ENCODE measurements at regions not wholly inside any gene's neighbourhood (a gene's known extent, or its start where the extent isn't known, plus 50 kb on each side); places are given as distances from the start of the nearest gene placed in this dataset.

DNA sequence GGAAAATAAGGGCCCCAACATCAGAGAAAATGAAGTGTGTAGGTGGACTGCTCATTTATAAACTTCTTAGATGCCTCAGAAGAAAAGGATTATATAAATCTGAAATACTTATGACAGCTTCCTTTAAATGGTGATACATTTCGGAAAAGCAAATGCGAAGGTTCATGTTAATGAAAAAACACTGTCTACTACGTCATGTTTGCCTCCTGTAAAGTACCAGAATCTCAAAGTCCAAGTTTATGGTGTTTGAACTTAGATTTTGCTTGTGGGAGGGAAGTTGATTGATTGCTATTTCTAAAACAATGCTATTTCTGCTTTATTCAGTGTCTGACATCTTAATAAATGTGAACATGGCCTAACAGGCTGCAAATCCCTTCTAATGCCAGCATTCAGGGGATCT, 514.6 kb downstream of the ZNF608 start:
- Histone ChIP-seq H3K9ac (ENCODE audit: control insufficient read depth, extremely low read depth, insufficient read depth, low read length) (no peak overlapping the region), H2AFZ (ENCODE audit: control insufficient read depth, low read length) (no peak overlapping the region), H3K4me3 (ENCODE audit: control insufficient read depth in 2 of 3, extremely low read depth in 1 of 3, insufficient read depth in 2 of 3, low read depth in 1 of 3, low read length in 3 of 3) (no peak overlapping the region), H3K36me3 (ENCODE audit: control insufficient read depth in 2 of 2, extremely low read depth in 1 of 2, insufficient read depth in 2 of 2, low read length in 2 of 2) (no peaks in the 10 kb centered on the region), H3K27me3 (ENCODE audit: control insufficient read depth, extremely low read depth, insufficient read depth, low read length) (no peaks in the 10 kb centered on the region), H3K9me1 (ENCODE audit: control insufficient read depth, extremely low read depth, insufficient read depth, low read length) (no peaks in the 10 kb centered on the region), H3K4me2 (ENCODE audit: control insufficient read depth, extremely low read depth, insufficient read depth, low read depth, low read length) (no peak overlapping the region), H3K79me2 (ENCODE audit: control insufficient read depth, insufficient read depth, low read length) (no peaks in the 10 kb centered on the region), H4K20me1 (ENCODE audit: control insufficient read depth, extremely low read depth, insufficient read depth, low read length) (no peaks in the 10 kb centered on the region), H3K27ac (ENCODE audit: control insufficient read depth, insufficient read depth, low read length) (no peak overlapping the region), H3K4me1 (ENCODE audit: control insufficient read depth, extremely low read depth, insufficient read depth, low read length) (no peaks in the 10 kb centered on the region), H3K9me3 (ENCODE audit: control insufficient read depth, low read depth, low read length) (no peaks in the 10 kb centered on the region)
- dilution Hi-C loops (cut with MboI; ENCODE audit: extremely low pct_ligation_motif_present, low sequenced_read_pairs): no loop called here
- FAIRE-seq: no peak
- no peak for TF ChIP-seq EZH2 (IDR thresholded peaks at IDR 0.05; ENCODE audit: low read length)
- TF ChIP-seq, protein P1, sequence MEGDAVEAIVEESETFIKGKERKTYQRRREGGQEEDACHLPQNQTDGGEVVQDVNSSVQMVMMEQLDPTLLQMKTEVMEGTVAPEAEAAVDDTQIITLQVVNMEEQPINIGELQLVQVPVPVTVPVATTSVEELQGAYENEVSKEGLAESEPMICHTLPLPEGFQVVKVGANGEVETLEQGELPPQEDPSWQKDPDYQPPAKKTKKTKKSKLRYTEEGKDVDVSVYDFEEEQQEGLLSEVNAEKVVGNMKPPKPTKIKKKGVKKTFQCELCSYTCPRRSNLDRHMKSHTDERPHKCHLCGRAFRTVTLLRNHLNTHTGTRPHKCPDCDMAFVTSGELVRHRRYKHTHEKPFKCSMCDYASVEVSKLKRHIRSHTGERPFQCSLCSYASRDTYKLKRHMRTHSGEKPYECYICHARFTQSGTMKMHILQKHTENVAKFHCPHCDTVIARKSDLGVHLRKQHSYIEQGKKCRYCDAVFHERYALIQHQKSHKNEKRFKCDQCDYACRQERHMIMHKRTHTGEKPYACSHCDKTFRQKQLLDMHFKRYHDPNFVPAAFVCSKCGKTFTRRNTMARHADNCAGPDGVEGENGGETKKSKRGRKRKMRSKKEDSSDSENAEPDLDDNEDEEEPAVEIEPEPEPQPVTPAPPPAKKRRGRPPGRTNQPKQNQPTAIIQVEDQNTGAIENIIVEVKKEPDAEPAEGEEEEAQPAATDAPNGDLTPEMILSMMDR (optimal IDR thresholded peaks at IDR 0.05 in 1 of 3, IDR thresholded peaks at IDR 0.05 in 1 of 3, conservative IDR thresholded peaks at IDR 0.05 in 1 of 3; ENCODE audit: extremely low read depth in 1 of 3, insufficient read depth in 2 of 3, low read length in 3 of 3): no peak
- no peak for DNase-seq (ENCODE audit: low read depth, low spot score)

DNA sequence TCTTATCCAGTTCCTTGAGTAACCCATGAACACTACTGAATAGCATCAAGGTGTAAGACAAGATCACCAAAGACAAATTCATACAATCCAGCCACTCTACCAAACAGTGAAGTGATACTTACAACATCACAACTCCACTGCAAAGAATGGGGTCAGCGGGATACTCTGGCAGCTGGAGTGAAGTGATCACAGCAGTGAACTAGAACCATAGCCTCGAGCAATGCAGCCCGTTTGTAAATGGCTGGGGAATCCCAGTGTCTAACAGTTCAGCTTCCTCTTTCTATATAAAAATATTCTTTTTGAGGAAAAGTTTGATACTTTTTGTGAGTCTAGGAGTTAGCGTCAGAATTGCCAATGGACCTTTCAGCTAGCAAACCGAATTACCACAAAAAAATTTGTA, 515.2 kb downstream of the ZNF608 start:
- no peaks in the 10 kb centered on the region for H3K4me1 ChIP-seq (ENCODE audit: control insufficient read depth, extremely low read depth, insufficient read depth, low read length)
- H3K27me3 ChIP-seq (ENCODE audit: control insufficient read depth, extremely low read depth, insufficient read depth, low read length): no peaks in the 10 kb centered on the region
- dilution Hi-C loops (cut with MboI; ENCODE audit: extremely low pct_ligation_motif_present, low sequenced_read_pairs): no loop called here
- no peak for FAIRE-seq
- no peak overlapping the region for H3K27ac ChIP-seq (ENCODE audit: control insufficient read depth, insufficient read depth, low read length)
- no peak overlapping the region for H3K4me3 ChIP-seq (ENCODE audit: control insufficient read depth in 2 of 3, extremely low read depth in 1 of 3, insufficient read depth in 2 of 3, low read depth in 1 of 3, low read length in 3 of 3)
- TF ChIP-seq EZH2 (IDR thresholded peaks at IDR 0.05; ENCODE audit: low read length): no peak
- TF ChIP-seq, protein P1 (optimal IDR thresholded peaks at IDR 0.05 in 1 of 3, IDR thresholded peaks at IDR 0.05 in 1 of 3, conservative IDR thresholded peaks at IDR 0.05 in 1 of 3; ENCODE audit: extremely low read depth in 1 of 3, insufficient read depth in 2 of 3, low read length in 3 of 3): no peak
- DNase-seq (ENCODE audit: low read depth, low spot score): no peak
- H2AFZ ChIP-seq (ENCODE audit: control insufficient read depth, low read length): no peak overlapping the region
- no peaks in the 10 kb centered on the region for H3K36me3 ChIP-seq (ENCODE audit: control insufficient read depth in 2 of 2, extremely low read depth in 1 of 2, insufficient read depth in 2 of 2, low read length in 2 of 2)
- H3K9me1 ChIP-seq (ENCODE audit: control insufficient read depth, extremely low read depth, insufficient read depth, low read length): no peaks in the 10 kb centered on the region
- no peaks in the 10 kb centered on the region for H4K20me1 ChIP-seq (ENCODE audit: control insufficient read depth, extremely low read depth, insufficient read depth, low read length)
- no peaks in the 10 kb centered on the region for H3K79me2 ChIP-seq (ENCODE audit: control insufficient read depth, insufficient read depth, low read length)
- H3K9ac ChIP-seq (ENCODE audit: control insufficient read depth, extremely low read depth, insufficient read depth, low read length): no peak overlapping the region
- H3K4me2 ChIP-seq (ENCODE audit: control insufficient read depth, extremely low read depth, insufficient read depth, low read depth, low read length): no peak overlapping the region
- no peaks in the 10 kb centered on the region for H3K9me3 ChIP-seq (ENCODE audit: control insufficient read depth, low read depth, low read length)

All from keratinocyte (primary cell).